A673 (cell line): ENCODE measurements at regions not wholly inside any gene's neighbourhood (a gene's known extent, or its start where the extent isn't known, plus 50 kb on each side); places are given as distances from the start of the nearest gene placed in this dataset.

Source experiments
- BruUV-seq: library from RNA; stranded (reverse); fragments of 400-500 nt; replicated peaks from 2 replicates; lab custom pipeline; 2021; lab: Mats Ljungman, UMichigan
- CTCF ChIA-PET: fragments of 300-600 bp; sonication (Branson Sonifier 250); formaldehyde crosslinking; loops from one replicate; lab custom pipeline; 2022; ENCODE audit warnings: antibody characterized with exemption; lab: Charles Lee
- POLR2A ChIA-PET: fragments of 300-600 bp; sonication (Branson Sonifier 250); formaldehyde crosslinking; loops from one replicate; lab custom pipeline; 2022; ENCODE audit warnings: antibody characterized with exemption; ENCODE audit not compliant: low non-redundant PET; lab: Charles Lee
- DNase-seq: peaks from one replicate; pipeline ENCODE4 v3.0.0-alpha.2; 2015; ENCODE audit warnings: low spot score
- H3K27ac ChIP-seq: fragments of 200-600 bp; sonication (generic); 2 replicates; pipeline ENCODE4 v1.5.1; 2016; ENCODE audit warnings: mixed run types, low read depth, mild to moderate bottlenecking, mixed read lengths, antibody characterized with exemption, low read length; ENCODE audit not compliant: poor library complexity, severe bottlenecking
- H3K27me3 ChIP-seq: fragments of 200-600 bp; sonication (generic); replicated peaks from 2 replicates; pipeline ENCODE4 v1.6.1; 2017; ENCODE audit warnings: mixed run types, low read depth, mild to moderate bottlenecking, mixed read lengths, antibody characterized with exemption, low read length; ENCODE audit not compliant: insufficient read depth, poor library complexity
- H3K36me3 ChIP-seq: fragments of 200-600 bp; sonication (generic); 2 replicates; pipeline ENCODE4 v1.6.1; 2016; ENCODE audit warnings: mixed run types, mild to moderate bottlenecking, mixed read lengths, antibody characterized with exemption, low read length; ENCODE audit not compliant: insufficient read depth, poor library complexity, severe bottlenecking
- H3K4me1 ChIP-seq: fragments of 200-600 bp; sonication (generic); 2 replicates; pipeline ENCODE4 v1.6.1; 2017; ENCODE audit warnings: mixed run types, mild to moderate bottlenecking, mixed read lengths, antibody characterized with exemption, low read length; ENCODE audit not compliant: insufficient read depth, poor library complexity, severe bottlenecking
- H3K4me3 ChIP-seq: fragments of 200-600 bp; sonication (generic); 2 replicates; pipeline ENCODE4 v1.5.1; 2016; ENCODE audit warnings: low read depth, mixed run types, mild to moderate bottlenecking, mixed read lengths, low read length; ENCODE audit not compliant: poor library complexity, severe bottlenecking
- H3K9me3 ChIP-seq: fragments of 200-600 bp; sonication (generic); 2 replicates; pipeline ENCODE4 v1.6.1; 2016; ENCODE audit warnings: mixed run types, low read depth, mild to moderate bottlenecking, mixed read lengths, antibody characterized with exemption, low read length; ENCODE audit not compliant: poor library complexity, severe bottlenecking
- CTCF ChIP-seq: fragments of 300-800, 200-600 bp; sonication (generic); conservative IDR thresholded peaks from 2 replicates; pipeline ENCODE4 v1.5.1; 2017; ENCODE audit warnings: low read depth, mild to moderate bottlenecking, antibody characterized with exemption, low read length, moderate library complexity, mixed read lengths
- EZH2 ChIP-seq: fragments of 200-600 bp; sonication (generic); IDR thresholded peaks from 2 replicates; pipeline ENCODE4 v1.6.1; 2017; ENCODE audit warnings: borderline replicate concordance, low read depth, mild to moderate bottlenecking, mixed read lengths, antibody characterized with exemption, low read length; ENCODE audit not compliant: poor library complexity, severe bottlenecking
- intact Hi-C: fragments of 100-400 bp; cut with micrococcal nuclease; formaldehyde crosslinking; loops from one replicate; pipeline ENCODE4 v1.10.0; 2022; ENCODE audit not compliant: unreplicated experiment

GRCh38 chr10:1824928-1825327 lies 87.6 kb upstream of the ADARB2 start:
- DNase-seq = no peak
- intact Hi-C loops = no loop called here
- Histone ChIP-seq H3K27me3 (peaks cover 53% of the 10 kb centered on the region), H3K9me3 (no peaks in the 10 kb centered on the region), H3K4me1 (no peaks in the 10 kb centered on the region), H3K4me3 (no peak overlapping the region), H3K36me3 (no peaks in the 10 kb centered on the region), H3K27ac (no peak overlapping the region)
- POLR2A ChIA-PET = no interaction called here
- TF ChIP-seq EZH2 = no peak
- no peak for TF ChIP-seq CTCF
- BruUV-seq = no TSS peak
- CTCF ChIA-PET = no interaction called here

- no peaks in the 10 kb centered on the region for H3K4me1 ChIP-seq
- TF ChIP-seq EZH2 = no peak
- no peak for DNase-seq
- H3K36me3 ChIP-seq = no peaks in the 10 kb centered on the region
- intact Hi-C loops = no loop called here
- no peak overlapping the region for H3K4me3 ChIP-seq
- CTCF ChIA-PET = no interaction called here
- POLR2A ChIA-PET = no interaction called here
- no TSS peak for BruUV-seq
- no peak overlapping the region for H3K27ac ChIP-seq
- peaks cover 38% of the 10 kb centered on the region for H3K27me3 ChIP-seq
- no peaks in the 10 kb centered on the region for H3K9me3 ChIP-seq
These were observed 77.2 kb upstream of the ADARB2 start for GRCh38 chr10:1814556-1814955.

- Histone ChIP-seq H3K9me3 (no peaks in the 10 kb centered on the region), H3K36me3 (no peaks in the 10 kb centered on the region), H3K27me3 (peaks cover 60% of the 10 kb centered on the region), H3K4me1 (no peaks in the 10 kb centered on the region), H3K27ac (no peak overlapping the region), H3K4me3 (no peak overlapping the region)
- DNase-seq = no peak
- ChIA-PET POLR2A (no interaction called here), CTCF (no interaction called here)
- BruUV-seq = no TSS peak
- TF ChIP-seq EZH2 (no peak), CTCF (no peak)
- intact Hi-C loops = no loop called here
These were observed 71.9 kb upstream of the ADARB2 start for GRCh38 chr10:1809139-1809741.

GRCh38 chr10:1807924-1808323 lies 70.6 kb upstream of the ADARB2 start:
- intact Hi-C loops = no loop called here
- peaks cover 62% of the 10 kb centered on the region for H3K27me3 ChIP-seq
- no peak for DNase-seq
- TF ChIP-seq EZH2 (no peak), CTCF (no peak)
- POLR2A ChIA-PET = no interaction called here
- no TSS peak for BruUV-seq
- H3K4me1 ChIP-seq = no peaks in the 10 kb centered on the region
- CTCF ChIA-PET = no interaction called here
- no peaks in the 10 kb centered on the region for H3K9me3 ChIP-seq
- no peak overlapping the region for H3K4me3 ChIP-seq
- no peaks in the 10 kb centered on the region for H3K36me3 ChIP-seq
- H3K27ac ChIP-seq = no peak overlapping the region
